ENCODE measurements at regions not wholly inside any gene's neighbourhood (a gene's known extent, or its start where the extent isn't known, plus 50 kb on each side); places are given as distances from the start of the nearest gene placed in this dataset.

- H3K27ac Mint-ChIP-seq, result no peak overlapping the region
- Histone ChIP-seq H3K9me3 (ENCODE audit: control insufficient read depth, insufficient read depth, low read length) (peaks cover 4% of the 10 kb centered on the region), H3K4me1 (ENCODE audit: control insufficient read depth, insufficient read depth, low read length) (no peaks in the 10 kb centered on the region), H3K27ac (ENCODE audit: low read length) (no peak overlapping the region), H3K36me3 (ENCODE audit: control insufficient read depth, insufficient read depth, low read length) (no peaks in the 10 kb centered on the region), H3K27me3 (ENCODE audit: control insufficient read depth, insufficient read depth, low read length) (no peaks in the 10 kb centered on the region), H3K4me3 (ENCODE audit: low read length) (no peak overlapping the region)
- H3K27me3 Mint-ChIP-seq (ENCODE audit: low read depth in 2 of 2), result peaks cover 4 to 7% of the 10 kb centered on the region in 2 donors
- no peaks in the 10 kb centered on the region for H3K4me1 Mint-ChIP-seq
- H3K4me3 Mint-ChIP-seq, result no peak overlapping the region
- intact Hi-C loops (cut with micrococcal nuclease), result no loop called here
- no peaks in the 10 kb centered on the region for H3K36me3 Mint-ChIP-seq
- DNase-seq (no peak), ATAC-seq (no peak)
- TF ChIP-seq CTCF (IDR thresholded peaks at IDR 0.05), result no peak
- peaks cover 2 to 3% of the 10 kb centered on the region in 2 donors for H3K9me3 Mint-ChIP-seq
- 90% methylated on average over 4 of the region's 4 CpGs for WGBS (ENCODE audit: insufficient coverage)
These were observed 81.1 kb upstream of the ACTRT2 start for GRCh38 chr1:2940178-2940577.

GRCh38 chr1:2941040-2941439, 80.2 kb upstream of the ACTRT2 start:
- Mint-ChIP-seq H3K9me3 (peaks cover 2 to 3% of the 10 kb centered on the region in 2 donors), H3K27ac (no peak overlapping the region), H3K36me3 (no peaks in the 10 kb centered on the region), H3K4me3 (no peak overlapping the region), H3K4me1 (no peaks in the 10 kb centered on the region), H3K27me3 (ENCODE audit: low read depth in 2 of 2) (peaks cover 4 to 7% of the 10 kb centered on the region in 2 donors)
- H3K27me3 ChIP-seq (ENCODE audit: control insufficient read depth, insufficient read depth, low read length), result no peaks in the 10 kb centered on the region
- no peak for ATAC-seq
- no peak overlapping the region for H3K27ac ChIP-seq (ENCODE audit: low read length)
- no peak for DNase-seq
- no peaks in the 10 kb centered on the region for H3K4me1 ChIP-seq (ENCODE audit: control insufficient read depth, insufficient read depth, low read length)
- H3K4me3 ChIP-seq (ENCODE audit: low read length), result no peak overlapping the region
- no peak for TF ChIP-seq CTCF (IDR thresholded peaks at IDR 0.05)
- 77% methylated on average over 2 of the region's 2 CpGs for WGBS (ENCODE audit: insufficient coverage)
- H3K9me3 ChIP-seq (ENCODE audit: control insufficient read depth, insufficient read depth, low read length), result peaks cover 4% of the 10 kb centered on the region
- intact Hi-C loops (cut with micrococcal nuclease), result no loop called here
- H3K36me3 ChIP-seq (ENCODE audit: control insufficient read depth, insufficient read depth, low read length), result no peaks in the 10 kb centered on the region

- Mint-ChIP-seq H3K4me1 (no peaks in the 10 kb centered on the region), H3K27ac (no peak overlapping the region), H3K4me3 (no peak overlapping the region), H3K27me3 (ENCODE audit: low read depth in 2 of 2) (peaks cover 4 to 7% of the 10 kb centered on the region in 2 donors), H3K9me3 (peaks cover 2 to 3% of the 10 kb centered on the region in 2 donors), H3K36me3 (no peaks in the 10 kb centered on the region)
- no peak overlapping the region for H3K4me3 ChIP-seq (ENCODE audit: low read length)
- 91% methylated on average over 6 of the region's 6 CpGs for WGBS (ENCODE audit: insufficient coverage)
- H3K36me3 ChIP-seq (ENCODE audit: control insufficient read depth, insufficient read depth, low read length), result no peaks in the 10 kb centered on the region
- no peaks in the 10 kb centered on the region for H3K27me3 ChIP-seq (ENCODE audit: control insufficient read depth, insufficient read depth, low read length)
- DNase-seq (no peak), ATAC-seq (no peak)
- TF ChIP-seq CTCF (IDR thresholded peaks at IDR 0.05), result no peak
- H3K9me3 ChIP-seq (ENCODE audit: control insufficient read depth, insufficient read depth, low read length), result peaks cover 4% of the 10 kb centered on the region
- intact Hi-C loops (cut with micrococcal nuclease), result no loop called here
- H3K4me1 ChIP-seq (ENCODE audit: control insufficient read depth, insufficient read depth, low read length), result no peaks in the 10 kb centered on the region
- H3K27ac ChIP-seq (ENCODE audit: low read length), result no peak overlapping the region
These were observed 79.4 kb upstream of the ACTRT2 start for GRCh38 chr1:2941907-2942306.

- intact Hi-C loops (cut with micrococcal nuclease), result no loop called here
- Histone ChIP-seq H3K36me3 (ENCODE audit: control insufficient read depth, insufficient read depth, low read length) (no peaks in the 10 kb centered on the region), H3K27me3 (ENCODE audit: control insufficient read depth, insufficient read depth, low read length) (no peaks in the 10 kb centered on the region), H3K27ac (ENCODE audit: low read length) (no peak overlapping the region), H3K4me1 (ENCODE audit: control insufficient read depth, insufficient read depth, low read length) (no peaks in the 10 kb centered on the region), H3K9me3 (ENCODE audit: control insufficient read depth, insufficient read depth, low read length) (peaks cover 4% of the 10 kb centered on the region), H3K4me3 (ENCODE audit: low read length) (no peak overlapping the region)
- no peak for DNase-seq
- no peaks in the 10 kb centered on the region for H3K36me3 Mint-ChIP-seq
- H3K9me3 Mint-ChIP-seq, result peaks cover 2 to 3% of the 10 kb centered on the region in 2 donors
- H3K27me3 Mint-ChIP-seq (ENCODE audit: low read depth in 2 of 2), result peaks cover 4 to 7% of the 10 kb centered on the region in 2 donors
- H3K4me3 Mint-ChIP-seq, result no peak overlapping the region
- no peak for ATAC-seq
- 89% methylated on average over 5 of the region's 5 CpGs for WGBS (ENCODE audit: insufficient coverage)
- no peaks in the 10 kb centered on the region for H3K4me1 Mint-ChIP-seq
- no peak for TF ChIP-seq CTCF (IDR thresholded peaks at IDR 0.05)
- no peak overlapping the region for H3K27ac Mint-ChIP-seq
These were observed 78.9 kb upstream of the ACTRT2 start for GRCh38 chr1:2942410-2942809.

Data from natural killer cell (primary cell).